DOHH2 (cell line): ENCODE measurements at regions not wholly inside any gene's neighbourhood (a gene's known extent, or its start where the extent isn't known, plus 50 kb on each side); places are given as distances from the start of the nearest gene placed in this dataset.

Experiments used
- H3F3A ChIP-seq: fragments of 200-600 bp; sonication (generic), shearing (Covaris generic); 2 replicates; pipeline ENCODE4 v1.6.0; 2016; ENCODE audit warnings: antibody characterized with exemption, mild to moderate bottlenecking; ENCODE audit not compliant: control insufficient read depth, insufficient read depth
- H3K27ac ChIP-seq: fragments of 200-600 bp; sonication (generic); 2 replicates; pipeline ENCODE4 v1.5.1; 2014; ENCODE audit warnings: low read depth, mild to moderate bottlenecking, low read length, moderate library complexity
- H3K27me3 ChIP-seq: fragments of 200-600 bp; sonication (generic); 2 replicates; pipeline ENCODE4 v1.6.1; 2014; ENCODE audit warnings: mild to moderate bottlenecking, low read length, mixed read lengths; ENCODE audit not compliant: control insufficient read depth
- H3K36me3 ChIP-seq: fragments of 200-600 bp; sonication (generic); 2 replicates; pipeline ENCODE4 v1.6.1; 2014; ENCODE audit warnings: mild to moderate bottlenecking, low read length, moderate library complexity, mixed read lengths; ENCODE audit not compliant: control insufficient read depth
- H3K4me1 ChIP-seq: fragments of 200-600 bp; sonication (generic); 2 replicates; pipeline ENCODE4 v1.6.1; 2014; ENCODE audit warnings: mild to moderate bottlenecking, low read length, mixed read lengths; ENCODE audit not compliant: control insufficient read depth
- H3K4me2 ChIP-seq: fragments of 200-600 bp; sonication (generic); 2 replicates; pipeline ENCODE4 v1.6.0; 2014; ENCODE audit warnings: mild to moderate bottlenecking, low read length, moderate library complexity
- H3K4me3 ChIP-seq: fragments of 200-600 bp; sonication (generic); 2 replicates; pipeline ENCODE4 v1.5.1; 2014; ENCODE audit warnings: mild to moderate bottlenecking, low read length, mixed read lengths
- H3K79me2 ChIP-seq: fragments of 200-600 bp; sonication (generic); 2 replicates; pipeline ENCODE4 v1.6.1; 2014; ENCODE audit warnings: mild to moderate bottlenecking, low read length, mixed read lengths; ENCODE audit not compliant: control insufficient read depth
- H3K9me2 ChIP-seq: fragments of 200-600 bp; sonication (generic); replicated peaks from 2 replicates; pipeline ENCODE4 v1.6.1; 2014; ENCODE audit warnings: mild to moderate bottlenecking, low read length, mixed read lengths; ENCODE audit not compliant: control insufficient read depth
- H3K9me3 ChIP-seq: fragments of 200-600 bp; sonication (generic); 2 replicates; pipeline ENCODE4 v1.6.1; 2014; ENCODE audit warnings: antibody characterized with exemption, low read length, mixed read lengths; ENCODE audit not compliant: control insufficient read depth, insufficient read depth
- H4K20me1 ChIP-seq: fragments of 200-600 bp; sonication (generic); 2 replicates; pipeline ENCODE4 v1.6.0; 2014; ENCODE audit warnings: low read depth, mild to moderate bottlenecking, antibody characterized with exemption, low read length, moderate library complexity; ENCODE audit not compliant: control insufficient read depth, insufficient read depth
- CTCF ChIP-seq: fragments of 200-600 bp; sonication (generic); IDR thresholded peaks from one replicate; pipeline ENCODE4 v1.5.1; 2014; ENCODE audit warnings: antibody characterized with exemption, mild to moderate bottlenecking, low read depth, low read length; ENCODE audit not compliant: poor library complexity, severe bottlenecking
- EZH2phosphoT487 ChIP-seq: fragments of 200-600 bp; sonication (generic); IDR thresholded peaks from 2 replicates; pipeline ENCODE4 v1.6.1; 2017; ENCODE audit warnings: borderline replicate concordance, mild to moderate bottlenecking, antibody characterized with exemption, low read length, moderate library complexity, mixed read lengths

GRCh38 chr2:67627456-67628207 lies 230.5 kb downstream of the ETAA1 start:
- no peak for TF ChIP-seq EZH2phosphoT487
- no peak for TF ChIP-seq CTCF
- no peak overlapping the region for H3K27ac ChIP-seq
- no peaks in the 10 kb centered on the region for H3K9me3 ChIP-seq
- H3K9me2 ChIP-seq, result no peaks in the 10 kb centered on the region
- no peaks in the 10 kb centered on the region for H3K36me3 ChIP-seq
- H3K4me3 ChIP-seq, result no peak overlapping the region
- H4K20me1 ChIP-seq, result no peaks in the 10 kb centered on the region
- H3K4me1 ChIP-seq, result peaks cover 3% of the 10 kb centered on the region; the same call in 1 of the 2 replicates
- H3K27me3 ChIP-seq, result no peaks in the 10 kb centered on the region
- no peaks in the 10 kb centered on the region for H3K79me2 ChIP-seq
- no peaks in the 10 kb centered on the region for H3F3A ChIP-seq
- H3K4me2 ChIP-seq, result no peak overlapping the region

- no peak overlapping the region for H3K4me3 ChIP-seq
- H4K20me1 ChIP-seq, result no peaks in the 10 kb centered on the region
- no peaks in the 10 kb centered on the region for H3K27me3 ChIP-seq
- H3K36me3 ChIP-seq, result no peaks in the 10 kb centered on the region
- H3F3A ChIP-seq, result no peaks in the 10 kb centered on the region
- H3K4me1 ChIP-seq, result peaks cover 3% of the 10 kb centered on the region; the same call in 1 of the 2 replicates
- no peak for TF ChIP-seq CTCF
- TF ChIP-seq EZH2phosphoT487, result no peak
- H3K9me2 ChIP-seq, result no peaks in the 10 kb centered on the region
- no peaks in the 10 kb centered on the region for H3K9me3 ChIP-seq
- no peak overlapping the region for H3K4me2 ChIP-seq
- H3K27ac ChIP-seq, result no peak overlapping the region
- no peaks in the 10 kb centered on the region for H3K79me2 ChIP-seq
Observed at GRCh38 chr2:67628892-67629291, 231.8 kb downstream of the ETAA1 start.

DNA sequence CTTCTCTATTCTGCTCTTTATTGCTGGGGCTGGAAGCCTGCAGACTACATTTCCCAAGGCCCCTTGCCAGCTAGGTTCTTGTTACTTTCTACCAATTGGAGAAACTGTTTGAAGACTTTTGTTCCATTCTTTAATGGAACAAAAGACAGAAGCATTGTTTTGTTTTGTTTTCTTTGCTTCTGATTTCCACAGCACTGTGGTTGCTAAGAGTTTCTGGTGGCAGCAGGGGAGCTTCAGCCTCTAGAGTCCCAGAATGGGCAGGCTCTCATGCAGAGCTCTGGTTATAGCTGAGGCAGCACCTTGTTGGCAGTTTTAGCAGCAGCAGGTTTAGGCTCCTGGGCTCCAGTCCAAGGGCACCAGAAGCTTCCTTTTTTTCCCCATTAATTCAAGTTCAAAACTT lies 234.3 kb downstream of the ETAA1 start:
- H3F3A ChIP-seq, result no peaks in the 10 kb centered on the region
- H3K36me3 ChIP-seq, result no peaks in the 10 kb centered on the region
- no peak for TF ChIP-seq EZH2phosphoT487
- no peak for TF ChIP-seq CTCF
- H3K9me2 ChIP-seq, result no peaks in the 10 kb centered on the region
- no peaks in the 10 kb centered on the region for H3K9me3 ChIP-seq
- H3K4me1 ChIP-seq, result no peaks in the 10 kb centered on the region
- H3K4me3 ChIP-seq, result no peak overlapping the region
- no peak overlapping the region for H3K4me2 ChIP-seq
- H4K20me1 ChIP-seq, result no peaks in the 10 kb centered on the region
- H3K79me2 ChIP-seq, result no peaks in the 10 kb centered on the region
- H3K27ac ChIP-seq, result no peak overlapping the region
- H3K27me3 ChIP-seq, result no peaks in the 10 kb centered on the region
